ENCODE measurements at regions not wholly inside any gene's neighbourhood (a gene's known extent, or its start where the extent isn't known, plus 50 kb on each side); places are given as distances from the start of the nearest gene placed in this dataset.
"Not testable (repeated sequence)": the region's sequence is repeated elsewhere in the genome, so short reads cannot be mapped to it uniquely, and the experiment has no call there.

DNA sequence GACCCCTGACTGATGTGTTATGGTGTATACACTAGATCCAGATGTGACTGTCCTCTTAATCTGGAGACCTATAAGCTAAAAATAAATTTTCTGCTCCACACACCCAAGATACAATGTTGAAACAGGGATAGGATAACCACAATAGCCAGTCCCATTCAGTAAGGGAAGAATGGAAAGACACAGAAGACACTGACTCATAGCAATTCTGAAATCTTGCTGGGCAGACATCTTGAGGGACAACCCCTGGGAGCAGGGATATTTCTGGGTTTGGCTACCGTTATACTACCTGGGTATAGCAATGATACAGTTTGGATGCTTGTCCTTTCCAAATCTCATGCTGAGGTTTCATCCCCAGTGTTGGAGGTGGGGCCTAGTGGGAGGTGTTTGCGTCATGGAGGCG lies 93.9 kb downstream of the BUD13 start:
- H3K4me3 ChIP-seq (ENCODE audit: low read depth, low read length) = no peak overlapping the region
- DNase-seq (ENCODE audit: low read depth) = no peak
- TF ChIP-seq, protein P1, sequence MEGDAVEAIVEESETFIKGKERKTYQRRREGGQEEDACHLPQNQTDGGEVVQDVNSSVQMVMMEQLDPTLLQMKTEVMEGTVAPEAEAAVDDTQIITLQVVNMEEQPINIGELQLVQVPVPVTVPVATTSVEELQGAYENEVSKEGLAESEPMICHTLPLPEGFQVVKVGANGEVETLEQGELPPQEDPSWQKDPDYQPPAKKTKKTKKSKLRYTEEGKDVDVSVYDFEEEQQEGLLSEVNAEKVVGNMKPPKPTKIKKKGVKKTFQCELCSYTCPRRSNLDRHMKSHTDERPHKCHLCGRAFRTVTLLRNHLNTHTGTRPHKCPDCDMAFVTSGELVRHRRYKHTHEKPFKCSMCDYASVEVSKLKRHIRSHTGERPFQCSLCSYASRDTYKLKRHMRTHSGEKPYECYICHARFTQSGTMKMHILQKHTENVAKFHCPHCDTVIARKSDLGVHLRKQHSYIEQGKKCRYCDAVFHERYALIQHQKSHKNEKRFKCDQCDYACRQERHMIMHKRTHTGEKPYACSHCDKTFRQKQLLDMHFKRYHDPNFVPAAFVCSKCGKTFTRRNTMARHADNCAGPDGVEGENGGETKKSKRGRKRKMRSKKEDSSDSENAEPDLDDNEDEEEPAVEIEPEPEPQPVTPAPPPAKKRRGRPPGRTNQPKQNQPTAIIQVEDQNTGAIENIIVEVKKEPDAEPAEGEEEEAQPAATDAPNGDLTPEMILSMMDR (IDR thresholded peaks at IDR 0.05; ENCODE audit: low read depth, low read length, missing control alignments) = no peak
- in situ Hi-C loops (cut with HindIII; ENCODE audit: low sequenced_read_pairs) = no loop called here

DNA sequence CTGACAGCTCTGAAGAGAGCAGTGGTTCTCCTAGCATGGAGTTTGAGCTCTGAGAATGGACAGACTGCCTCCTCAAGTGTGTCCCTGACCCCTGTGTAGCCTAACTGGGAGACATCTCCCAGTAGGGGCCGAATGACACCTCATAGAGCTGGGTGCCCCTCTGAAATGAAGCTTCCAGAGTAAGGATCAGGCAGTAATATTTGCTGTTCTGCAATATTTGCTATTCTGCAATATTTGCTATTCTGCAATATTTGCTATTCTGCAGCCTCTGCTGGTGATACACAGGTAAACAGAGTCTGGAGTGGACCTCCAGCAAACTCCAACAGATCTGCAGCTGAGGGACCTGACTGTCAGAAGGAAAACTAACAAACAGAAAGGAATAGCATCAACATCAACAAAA lies 105.5 kb downstream of the BUD13 start:
- in situ Hi-C loops (cut with HindIII; ENCODE audit: low sequenced_read_pairs); H3K4me3 ChIP-seq (ENCODE audit: low read depth, low read length); DNase-seq (ENCODE audit: low read depth): not testable (repeated sequence)

DNA sequence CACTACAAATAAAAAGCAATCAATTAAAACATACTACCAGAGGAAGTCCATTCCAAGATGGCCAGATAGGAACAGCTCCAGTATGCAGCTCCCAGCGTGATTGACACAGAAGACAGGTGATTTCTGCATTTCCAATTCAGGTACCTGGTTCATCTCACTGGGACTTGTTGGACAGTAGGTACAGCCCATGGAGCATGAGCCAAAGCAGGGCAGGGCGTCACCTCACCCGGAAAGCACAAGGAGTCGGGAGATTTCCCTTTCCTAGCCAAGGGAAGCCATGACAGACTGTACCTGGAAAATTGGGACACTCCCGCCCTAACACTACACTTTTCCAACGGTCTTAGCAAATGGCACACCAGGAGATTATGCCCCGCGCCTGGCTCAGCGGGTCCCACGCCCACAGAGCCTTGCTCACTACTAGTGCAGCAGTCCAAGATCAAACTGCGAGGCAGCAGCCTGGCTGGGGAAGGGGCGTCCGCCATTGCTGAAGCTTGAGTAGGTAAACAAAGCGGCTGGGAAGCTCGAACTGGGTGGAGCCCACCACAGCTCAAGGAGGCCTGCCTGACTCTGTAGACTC lies 106.0 kb downstream of the BUD13 start:
- in situ Hi-C loops (cut with HindIII; ENCODE audit: low sequenced_read_pairs); DNase-seq (ENCODE audit: low read depth); H3K4me3 ChIP-seq (ENCODE audit: low read depth, low read length): not testable (repeated sequence)

DNA sequence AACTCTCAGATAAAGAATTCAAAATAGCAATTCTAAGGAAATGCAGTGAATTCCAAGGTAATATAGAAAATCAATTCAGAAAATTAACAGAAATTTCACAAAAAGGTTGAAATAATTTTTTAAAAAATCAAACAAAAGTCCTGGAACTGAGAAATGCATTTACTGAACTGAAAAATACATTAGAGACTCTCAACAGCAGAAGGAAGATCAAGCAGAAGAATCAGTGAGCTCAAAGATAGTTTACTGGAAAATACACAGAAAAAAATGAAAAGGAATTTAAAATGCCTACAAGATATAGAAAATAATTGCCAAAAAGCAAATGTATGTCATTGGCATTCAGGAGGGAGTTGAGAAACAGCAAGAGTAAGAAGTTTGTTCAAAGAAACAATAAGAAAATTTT lies 107.3 kb downstream of the BUD13 start:
- no peak overlapping the region for H3K4me3 ChIP-seq (ENCODE audit: low read depth, low read length)
- in situ Hi-C loops (cut with HindIII; ENCODE audit: low sequenced_read_pairs) = no loop called here
- no peak for DNase-seq (ENCODE audit: low read depth)
- TF ChIP-seq, protein P1 (IDR thresholded peaks at IDR 0.05; ENCODE audit: low read depth, low read length, missing control alignments) = no peak

DNA sequence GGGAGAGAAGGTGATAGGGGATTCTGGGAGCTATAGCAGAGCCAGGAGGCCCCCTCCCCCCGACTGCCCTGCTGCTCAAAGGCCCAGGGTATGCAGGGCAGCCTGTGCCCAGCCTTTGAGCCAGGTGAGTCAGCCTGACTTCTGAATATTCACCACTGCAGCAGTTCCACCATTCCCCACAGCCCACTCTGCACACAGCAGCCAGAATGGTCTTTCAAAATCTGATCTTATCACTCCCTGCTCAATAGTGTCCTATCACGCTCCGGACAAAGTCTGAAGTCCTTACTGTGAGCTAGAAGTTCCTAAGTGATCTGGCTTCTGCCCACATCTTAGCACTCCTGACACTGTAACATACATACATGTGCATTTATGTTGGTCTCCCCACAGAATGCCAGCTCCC lies 111.7 kb downstream of the BUD13 start:
- DNase-seq (ENCODE audit: low read depth) = no peak
- H3K4me3 ChIP-seq (ENCODE audit: low read depth, low read length) = no peak overlapping the region
- TF ChIP-seq, protein P1 (IDR thresholded peaks at IDR 0.05; ENCODE audit: low read depth, low read length, missing control alignments) = no peak
- in situ Hi-C loops (cut with HindIII; ENCODE audit: low sequenced_read_pairs) = no loop called here

DNA sequence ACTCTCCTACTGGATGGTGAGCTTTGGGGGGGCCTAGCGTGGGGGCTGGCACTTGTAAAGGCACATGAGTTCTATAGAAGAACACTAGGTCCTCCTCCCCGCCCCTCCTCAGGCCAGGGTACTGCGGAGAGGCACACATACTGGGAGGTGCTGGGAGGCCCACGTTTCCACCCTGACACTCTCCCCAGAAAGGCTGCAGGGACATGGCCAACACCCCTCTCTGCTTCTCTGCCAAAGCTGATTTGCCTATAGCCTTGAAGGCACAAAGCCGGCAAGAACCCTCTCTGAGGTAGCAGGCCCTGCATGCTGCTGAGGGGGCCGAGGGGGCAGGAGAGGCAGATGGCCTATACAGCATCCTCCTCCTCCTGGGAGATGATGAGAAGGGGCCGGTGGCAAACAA lies 112.8 kb downstream of the BUD13 start:
- TF ChIP-seq, protein P1 (IDR thresholded peaks at IDR 0.05; ENCODE audit: low read depth, low read length, missing control alignments) = no peak
- no peak overlapping the region for H3K4me3 ChIP-seq (ENCODE audit: low read depth, low read length)
- in situ Hi-C loops (cut with HindIII; ENCODE audit: low sequenced_read_pairs) = no loop called here
- no peak for DNase-seq (ENCODE audit: low read depth)

DNA sequence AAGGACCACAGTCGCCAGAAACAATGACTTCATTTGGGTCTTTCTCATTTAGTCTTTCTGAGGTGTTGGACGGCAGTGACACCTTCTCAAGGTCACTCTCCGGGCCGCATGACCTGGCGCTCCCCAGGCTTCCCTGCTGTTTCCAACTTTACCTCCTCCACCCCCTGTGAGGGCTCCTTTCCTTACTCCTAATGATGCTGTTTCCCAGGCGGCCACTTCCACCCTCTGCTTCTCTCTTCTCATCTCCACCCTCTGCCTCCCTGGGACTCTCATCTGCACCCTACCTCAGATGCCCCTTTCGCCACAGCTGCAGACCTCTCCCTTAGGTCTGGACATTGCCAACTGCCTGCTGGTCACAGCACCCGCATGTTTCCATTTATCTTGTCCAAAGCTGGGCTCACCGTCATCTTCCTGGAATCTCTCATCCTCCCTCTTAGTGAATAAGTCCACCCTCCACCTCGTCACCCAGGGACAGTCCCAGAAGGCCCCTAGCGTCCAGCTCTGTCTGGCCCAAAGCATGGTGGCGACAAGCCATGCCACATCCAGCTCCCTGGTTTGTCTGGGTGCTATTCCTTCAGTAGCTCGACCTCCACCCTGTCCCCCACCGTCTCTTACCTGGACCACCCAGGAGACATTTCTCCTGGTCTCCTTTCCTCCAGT lies 113.8 kb downstream of the BUD13 start:
- in situ Hi-C loops (cut with HindIII; ENCODE audit: low sequenced_read_pairs) = no loop called here
- DNase-seq (ENCODE audit: low read depth) = no peak
- TF ChIP-seq, protein P1 (IDR thresholded peaks at IDR 0.05; ENCODE audit: low read depth, low read length, missing control alignments) = no peak
- no peak overlapping the region for H3K4me3 ChIP-seq (ENCODE audit: low read depth, low read length)
